Coronary artery (tissue), 2 donors: ENCODE measurements at regions not wholly inside any gene's neighbourhood (a gene's known extent, or its start where the extent isn't known, plus 50 kb on each side); places are given as distances from the start of the nearest gene placed in this dataset.

Experiments used
- DNase-seq: peaks from one replicate; pipeline ENCODE4 v3.0.0-alpha.2; 2017; ENCODE audit warnings: low spot score
- H3K27ac ChIP-seq, 2 donors: fragments of 200-600 bp; sonication (generic); one replicate each; pipeline ENCODE4 v1.5.1; 2016 to 2019
- H3K4me3 ChIP-seq: fragments of 200-600 bp; sonication (generic); 2 replicates; pipeline ENCODE4 v1.5.1; 2016; ENCODE audit warnings: mild to moderate bottlenecking, moderate library complexity
- TF ChIP-seq, protein P1 (sequence below): fragments of 200-600 bp; sonication (generic); IDR thresholded peaks from one replicate; pipeline ENCODE4 v1.5.1; 2019; ENCODE audit warnings: antibody characterized with exemption

DNA sequence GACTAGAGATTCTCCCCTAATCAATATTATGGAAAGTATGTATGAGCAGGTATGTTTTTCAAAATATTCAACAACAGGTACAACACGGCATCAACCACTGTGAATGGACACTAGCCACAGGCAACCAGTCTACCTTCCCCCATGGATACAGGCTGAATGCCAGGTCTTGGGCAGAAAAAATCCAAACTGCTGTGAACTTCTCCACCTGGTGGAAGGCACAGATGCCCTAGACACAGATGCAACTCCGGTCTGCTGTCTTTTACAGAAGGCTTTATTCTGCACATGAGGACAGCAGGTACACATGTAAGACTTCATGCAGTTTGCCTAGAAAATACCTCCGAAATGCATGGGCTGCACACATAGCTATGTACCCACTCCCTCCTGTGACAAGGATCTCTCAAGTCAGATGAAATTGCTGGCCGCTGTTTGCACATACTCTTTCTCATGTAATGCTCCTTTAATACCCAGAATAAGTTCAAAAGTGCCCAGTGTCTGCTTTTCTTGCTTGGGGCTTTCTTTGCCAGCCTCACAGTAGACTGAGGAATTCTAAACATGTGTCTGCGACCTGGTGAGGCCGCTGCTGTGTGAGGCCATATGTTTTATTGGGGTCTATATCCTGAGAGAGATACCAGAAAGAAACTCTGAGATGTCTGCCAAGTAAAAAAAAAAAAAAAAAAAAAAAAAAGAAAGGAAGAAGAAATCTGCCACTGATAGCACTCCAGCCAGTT is 325.9 kb downstream of the FOXO1 start:
- H3K27ac ChIP-seq: no peak overlapping the region
- H3K4me3 ChIP-seq: no peak overlapping the region
- TF ChIP-seq, protein P1, sequence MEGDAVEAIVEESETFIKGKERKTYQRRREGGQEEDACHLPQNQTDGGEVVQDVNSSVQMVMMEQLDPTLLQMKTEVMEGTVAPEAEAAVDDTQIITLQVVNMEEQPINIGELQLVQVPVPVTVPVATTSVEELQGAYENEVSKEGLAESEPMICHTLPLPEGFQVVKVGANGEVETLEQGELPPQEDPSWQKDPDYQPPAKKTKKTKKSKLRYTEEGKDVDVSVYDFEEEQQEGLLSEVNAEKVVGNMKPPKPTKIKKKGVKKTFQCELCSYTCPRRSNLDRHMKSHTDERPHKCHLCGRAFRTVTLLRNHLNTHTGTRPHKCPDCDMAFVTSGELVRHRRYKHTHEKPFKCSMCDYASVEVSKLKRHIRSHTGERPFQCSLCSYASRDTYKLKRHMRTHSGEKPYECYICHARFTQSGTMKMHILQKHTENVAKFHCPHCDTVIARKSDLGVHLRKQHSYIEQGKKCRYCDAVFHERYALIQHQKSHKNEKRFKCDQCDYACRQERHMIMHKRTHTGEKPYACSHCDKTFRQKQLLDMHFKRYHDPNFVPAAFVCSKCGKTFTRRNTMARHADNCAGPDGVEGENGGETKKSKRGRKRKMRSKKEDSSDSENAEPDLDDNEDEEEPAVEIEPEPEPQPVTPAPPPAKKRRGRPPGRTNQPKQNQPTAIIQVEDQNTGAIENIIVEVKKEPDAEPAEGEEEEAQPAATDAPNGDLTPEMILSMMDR: no peak
- DNase-seq: no peak

DNA sequence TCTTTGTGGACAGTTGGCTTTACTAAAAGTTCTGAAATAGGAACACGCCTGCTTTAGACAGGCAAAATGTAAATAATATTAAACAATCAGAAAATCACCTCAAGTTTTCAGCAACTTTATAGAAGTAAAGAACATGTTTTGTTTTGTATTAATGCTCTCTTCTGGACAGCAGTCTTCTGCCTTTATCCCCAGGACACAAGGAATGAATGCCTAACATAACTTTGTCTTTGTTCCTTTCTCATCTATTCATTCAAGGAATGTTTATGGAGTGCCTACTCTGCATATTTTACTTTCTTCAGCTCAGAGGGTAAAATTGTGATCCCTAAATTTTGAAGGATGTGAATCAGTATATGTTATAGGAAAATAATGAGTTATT is 325.4 kb downstream of the FOXO1 start:
- no peak for DNase-seq
- TF ChIP-seq, protein P1: no peak
- Histone ChIP-seq H3K4me3 (no peak overlapping the region), H3K27ac (no peak overlapping the region)

DNA sequence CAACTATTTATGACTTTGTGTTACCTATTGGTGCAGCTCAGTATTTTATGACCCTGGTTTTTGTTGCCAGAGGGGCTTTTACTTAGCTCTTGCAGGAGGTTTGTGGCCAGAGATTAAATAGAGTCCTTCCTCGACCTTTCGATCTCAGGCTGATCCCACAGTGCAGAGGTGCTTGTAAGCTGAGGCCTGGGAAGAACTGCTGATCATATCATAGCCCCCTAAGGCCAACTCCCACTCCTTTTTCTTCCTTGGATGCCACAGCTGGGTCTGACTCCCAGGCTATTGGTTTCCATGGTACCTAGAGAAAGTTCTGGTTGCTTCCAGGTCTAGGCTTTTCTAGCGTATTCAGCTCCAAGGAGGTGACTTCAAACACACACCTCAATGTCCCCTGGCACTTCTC is 324.9 kb downstream of the FOXO1 start:
- TF ChIP-seq, protein P1: no peak
- H3K4me3 ChIP-seq: no peak overlapping the region
- no peak overlapping the region for H3K27ac ChIP-seq
- no peak for DNase-seq

DNA sequence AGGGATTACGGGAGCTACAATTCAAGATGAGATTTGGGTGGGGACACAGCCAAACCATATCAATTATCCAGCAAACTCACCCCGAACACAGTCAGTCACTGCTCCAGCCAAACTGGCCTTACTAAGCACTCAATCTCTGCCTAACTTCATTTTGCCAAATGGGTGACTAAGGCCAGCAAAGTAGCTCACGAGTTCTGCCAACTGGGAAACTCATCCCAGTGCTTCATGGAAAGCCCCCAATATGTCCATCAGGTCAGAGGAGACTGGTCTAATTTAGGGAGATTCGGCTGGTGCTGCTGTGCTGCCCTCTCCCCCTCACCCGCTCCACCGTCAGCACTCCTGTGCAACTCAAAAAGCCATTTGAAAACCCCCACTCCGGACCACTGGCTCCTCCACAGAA is 324.0 kb downstream of the FOXO1 start:
- H3K27ac ChIP-seq: no peak overlapping the region
- H3K4me3 ChIP-seq: no peak overlapping the region
- DNase-seq: no peak
- TF ChIP-seq, protein P1: no peak

DNA sequence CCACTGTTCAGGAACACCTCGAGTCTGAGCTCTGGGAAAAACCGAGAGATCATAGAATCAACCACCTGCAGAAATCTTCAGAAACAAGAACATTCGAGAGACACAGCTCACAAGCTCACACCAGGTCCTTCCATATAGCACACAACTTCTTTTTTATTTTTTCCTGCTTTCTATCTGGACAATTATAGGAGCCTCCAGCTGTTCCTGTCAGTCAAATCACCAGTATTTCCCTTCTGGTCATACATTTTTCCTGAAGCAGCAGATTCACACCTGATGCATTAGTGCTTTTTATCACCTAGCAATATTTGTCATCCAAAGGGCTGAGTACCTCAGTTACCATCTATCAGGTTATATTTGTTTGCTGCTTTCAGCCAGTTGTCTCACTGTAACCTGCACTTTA is 323.5 kb downstream of the FOXO1 start:
- TF ChIP-seq, protein P1: no peak
- Histone ChIP-seq H3K4me3 (no peak overlapping the region), H3K27ac (no peak overlapping the region)
- no peak for DNase-seq

DNA sequence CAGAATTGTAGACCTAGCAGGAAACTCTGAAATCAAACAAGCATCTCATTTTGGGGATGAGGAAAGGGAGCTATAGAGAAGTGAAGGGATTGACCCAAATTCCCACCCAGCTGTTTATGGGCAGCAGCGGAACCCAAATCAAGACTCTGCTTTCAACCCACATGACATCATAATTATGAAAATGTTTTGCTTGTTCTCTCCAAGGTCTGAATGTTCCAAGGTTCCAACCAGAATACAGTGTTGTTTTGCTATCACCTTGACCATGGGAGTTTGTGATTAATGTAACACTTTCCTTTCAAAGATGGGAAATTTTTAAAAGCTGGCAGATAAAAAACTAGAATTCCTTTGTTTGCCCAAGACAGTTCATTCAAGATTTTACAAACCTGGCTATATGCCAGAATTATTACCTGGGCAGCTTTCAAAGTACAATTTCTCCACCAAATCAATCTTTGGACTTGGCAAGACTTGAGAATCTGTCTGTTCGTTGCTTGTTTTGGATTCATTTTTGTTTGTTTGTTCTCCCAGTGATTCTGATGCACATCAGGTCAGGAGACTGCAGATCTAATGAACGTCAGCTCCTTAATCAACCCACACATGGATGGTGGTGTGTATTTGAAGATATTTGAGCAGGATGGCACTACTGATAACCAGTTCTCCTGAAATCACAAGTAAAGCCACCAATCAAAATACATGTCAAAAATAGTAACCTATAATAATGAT is 322.7 kb downstream of the FOXO1 start:
- no peak overlapping the region for H3K27ac ChIP-seq
- no peak for DNase-seq
- TF ChIP-seq, protein P1: no peak
- H3K4me3 ChIP-seq: no peak overlapping the region
